Stimulated activated naive CD4-positive, alpha-beta T cell treated with Interleukin-2 at 50 U/mL for 16 hours (primary cell): ENCODE measurements at regions not wholly inside any gene's neighbourhood (a gene's known extent, or its start where the extent isn't known, plus 50 kb on each side); places are given as distances from the start of the nearest gene placed in this dataset.
"Not testable (repeated sequence)": the region's sequence is repeated elsewhere in the genome, so short reads cannot be mapped to it uniquely, and the experiment has no call there.

Source experiments
- DNase-seq: peaks from one replicate; lab custom pipeline; 2025; lab: John Stamatoyannopoulos, UW

- no peak for DNase-seq
Observed at GRCh38 chr5:82551192-82551591, 273.0 kb upstream of the RPS23 start.

GRCh38 chr5:82549263-82549662 is 271.1 kb upstream of the RPS23 start:
- no peak for DNase-seq

GRCh38 chr5:82544004-82544403 is 265.9 kb upstream of the RPS23 start:
- DNase-seq, result no peak

GRCh38 chr5:82540301-82540700 is 262.1 kb upstream of the RPS23 start:
- no peak for DNase-seq

GRCh38 chr5:82538339-82539034 is 260.3 kb upstream of the RPS23 start:
- no peak for DNase-seq

- DNase-seq, result no peak
Observed at GRCh38 chr5:82537687-82538306, 259.6 kb upstream of the RPS23 start.

- no peak for DNase-seq
Observed at GRCh38 chr5:82534986-82535385, 256.8 kb upstream of the RPS23 start.

- DNase-seq, result not testable (repeated sequence)
Observed at GRCh38 chr5:82532075-82532474, 253.9 kb upstream of the RPS23 start.

- DNase-seq, result no peak
Observed at GRCh38 chr5:82526540-82526939, 248.4 kb upstream of the RPS23 start.

- no peak for DNase-seq
Observed at GRCh38 chr5:82525626-82526025, 247.5 kb upstream of the RPS23 start.

- no peak for DNase-seq
Observed at GRCh38 chr5:82523633-82524032, 245.5 kb upstream of the RPS23 start.

GRCh38 chr5:82522897-82523296 is 244.7 kb upstream of the RPS23 start:
- DNase-seq, result no peak

GRCh38 chr5:82521431-82522051 is 243.4 kb upstream of the RPS23 start:
- DNase-seq, result no peak

GRCh38 chr5:82519558-82519957 is 241.4 kb upstream of the RPS23 start:
- DNase-seq, result no peak

- DNase-seq, result no peak
Observed at GRCh38 chr5:82517544-82518075, 239.5 kb upstream of the RPS23 start.

GRCh38 chr5:82513738-82514137 is 235.6 kb upstream of the RPS23 start:
- DNase-seq, result no peak

GRCh38 chr5:82512025-82512424 is 233.9 kb upstream of the RPS23 start:
- DNase-seq, result no peak

GRCh38 chr5:82511134-82511533 is 233.0 kb upstream of the RPS23 start:
- DNase-seq, result no peak

- no peak for DNase-seq
Observed at GRCh38 chr5:82509762-82510161, 231.6 kb upstream of the RPS23 start.

GRCh38 chr5:82506390-82506789 is 228.2 kb upstream of the RPS23 start:
- DNase-seq, result not testable (repeated sequence)

GRCh38 chr5:82499725-82500244 is 221.6 kb upstream of the RPS23 start:
- no peak for DNase-seq

GRCh38 chr5:82497242-82497641 is 219.1 kb upstream of the RPS23 start:
- DNase-seq, result no peak

- DNase-seq, result no peak
Observed at GRCh38 chr5:82494942-82495341, 216.8 kb upstream of the RPS23 start.
